ENCODE measurements at regions not wholly inside any gene's neighbourhood (a gene's known extent, or its start where the extent isn't known, plus 50 kb on each side); places are given as distances from the start of the nearest gene placed in this dataset.

DNA sequence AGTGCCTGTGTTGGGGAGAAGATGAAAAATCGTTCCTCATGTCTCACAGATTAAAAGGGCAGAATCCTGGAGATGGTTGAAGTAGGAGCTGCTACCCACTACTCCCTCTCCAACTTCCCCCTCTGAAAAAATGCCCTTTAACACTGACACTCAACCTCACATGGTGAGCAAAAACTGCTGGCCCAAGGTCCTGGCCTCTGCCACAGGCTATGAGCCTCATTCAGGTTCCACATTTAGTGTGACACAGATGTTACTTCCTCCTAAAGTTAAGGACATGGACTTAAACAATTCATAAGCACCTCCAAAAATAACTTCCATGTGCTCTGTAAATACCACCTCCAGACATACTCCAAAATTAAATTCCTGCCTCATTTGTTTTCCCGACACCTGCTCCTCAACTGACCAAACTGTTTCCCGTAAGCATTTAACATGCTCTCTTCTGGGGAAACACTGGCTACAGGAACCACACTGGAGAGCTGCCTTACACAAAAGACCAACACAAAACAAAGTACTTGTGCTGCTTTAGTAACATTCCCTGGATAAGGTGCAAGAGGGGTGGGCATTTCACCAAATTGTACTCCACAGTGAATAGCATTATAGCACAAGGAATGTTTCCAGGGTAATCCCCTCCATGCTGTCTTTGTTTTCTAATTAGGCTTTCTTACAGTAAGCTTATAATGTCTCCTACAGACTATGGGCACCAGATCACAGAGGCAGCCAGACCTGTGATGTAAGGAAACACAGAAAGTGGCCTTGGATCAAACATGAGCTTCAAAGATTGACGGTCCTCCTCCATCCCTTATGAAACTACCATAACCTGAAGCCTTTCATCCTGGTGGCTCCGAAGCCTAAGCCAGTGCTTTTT, 57.0 kb downstream of the PHLDA1 start:
- no peak for DNase-seq (ENCODE audit: low spot score)

DNA sequence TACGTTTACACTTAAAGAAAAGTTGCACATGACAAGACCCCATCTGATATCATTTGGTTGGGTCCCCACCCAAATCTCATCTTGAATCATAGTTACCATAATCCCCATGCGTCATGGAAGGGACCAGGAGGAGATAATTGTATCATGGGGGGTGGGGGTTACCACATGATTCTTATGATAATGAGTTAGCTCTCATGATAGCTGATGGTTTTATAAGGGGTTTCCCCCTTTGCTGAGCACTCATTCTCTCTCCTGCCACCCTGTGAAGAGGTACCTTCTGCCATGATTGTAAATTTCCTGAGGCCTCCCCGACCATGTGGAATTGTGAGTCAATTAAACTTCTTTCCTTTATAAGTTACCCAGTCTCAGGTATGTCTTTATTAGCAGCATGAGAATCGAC, 60.3 kb downstream of the PHLDA1 start:
- no peak for DNase-seq (ENCODE audit: low spot score)

DNA sequence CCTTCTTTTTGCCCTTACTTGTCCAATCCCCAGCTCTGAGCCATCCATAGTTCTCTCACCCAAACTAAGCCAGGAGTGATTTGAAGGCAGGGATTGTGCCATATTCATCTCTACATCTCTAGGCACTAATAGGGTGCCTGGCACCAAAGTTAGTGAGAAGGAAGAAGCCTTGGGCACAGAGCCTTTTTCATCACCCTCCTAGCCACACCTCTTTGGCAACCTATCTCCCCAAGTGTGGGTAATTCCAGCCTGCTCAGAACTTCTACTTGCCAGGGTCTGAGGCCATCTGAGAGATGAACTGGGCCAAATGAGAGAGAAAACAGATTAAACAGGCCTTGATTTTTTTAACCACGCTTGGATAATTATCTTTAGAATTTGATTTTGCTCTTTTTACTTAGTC, 61.3 kb downstream of the PHLDA1 start:
- no peak for DNase-seq (ENCODE audit: low spot score)

DNA sequence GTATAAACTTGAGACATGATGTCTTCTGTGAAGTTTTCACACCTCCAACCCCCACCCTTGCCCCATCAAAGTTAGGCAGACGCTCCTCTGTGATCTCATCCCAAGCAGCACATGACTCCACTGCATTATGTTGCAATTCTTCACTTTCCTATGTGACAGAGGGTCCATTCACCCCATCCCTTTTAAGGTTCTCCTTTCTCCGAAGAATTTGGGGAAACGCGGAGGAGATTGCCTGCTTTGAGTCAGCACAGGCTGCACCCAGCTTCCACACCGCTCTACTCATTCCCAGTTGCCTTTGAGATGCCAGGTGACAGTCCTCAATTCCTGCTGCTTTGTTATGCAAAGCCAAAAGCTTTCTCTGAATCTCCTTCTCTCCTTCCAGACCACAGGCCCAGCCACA, 61.8 kb downstream of the PHLDA1 start:
- DNase-seq (ENCODE audit: low spot score) = no peak

DNA sequence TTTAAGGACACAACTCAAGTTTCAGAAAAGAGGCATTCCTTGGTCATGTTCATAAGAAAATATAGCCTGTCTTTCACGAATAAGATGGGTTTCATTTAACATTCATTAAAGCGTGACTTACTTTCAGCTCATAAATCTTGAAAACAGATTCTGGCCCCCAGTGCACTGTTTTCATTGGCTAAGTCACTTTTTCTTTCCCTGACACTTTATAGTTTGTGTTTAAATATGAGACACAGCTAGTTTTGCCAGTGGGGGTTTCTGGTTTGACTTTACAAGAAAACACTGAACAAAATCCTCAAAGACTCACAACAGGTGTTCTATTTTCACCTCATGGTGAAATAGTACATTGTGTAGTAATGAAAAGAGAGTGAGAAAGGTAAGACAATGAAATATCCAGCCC, 65.9 kb downstream of the PHLDA1 start:
- no peak for DNase-seq (ENCODE audit: low spot score)

DNA sequence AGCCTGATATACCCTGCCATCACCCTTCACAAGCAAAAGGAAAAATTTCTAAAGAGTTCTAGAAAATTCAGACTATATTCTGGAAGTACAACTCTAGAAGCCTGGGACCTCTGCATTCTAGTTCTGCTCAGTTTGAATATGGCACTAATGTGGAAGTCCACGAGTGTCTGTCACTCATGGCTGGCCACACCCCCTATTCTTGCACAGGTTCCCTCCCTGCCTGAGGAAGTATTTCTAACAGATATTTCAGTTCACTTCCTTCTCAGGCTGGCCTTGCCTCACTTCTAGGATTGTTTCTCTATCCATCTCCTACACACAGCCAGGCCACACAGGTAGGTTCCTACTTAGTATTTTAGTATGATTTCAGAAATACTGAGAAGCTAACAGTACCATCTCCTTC, 67.4 kb downstream of the PHLDA1 start:
- DNase-seq (ENCODE audit: low spot score) = no peak

DNA sequence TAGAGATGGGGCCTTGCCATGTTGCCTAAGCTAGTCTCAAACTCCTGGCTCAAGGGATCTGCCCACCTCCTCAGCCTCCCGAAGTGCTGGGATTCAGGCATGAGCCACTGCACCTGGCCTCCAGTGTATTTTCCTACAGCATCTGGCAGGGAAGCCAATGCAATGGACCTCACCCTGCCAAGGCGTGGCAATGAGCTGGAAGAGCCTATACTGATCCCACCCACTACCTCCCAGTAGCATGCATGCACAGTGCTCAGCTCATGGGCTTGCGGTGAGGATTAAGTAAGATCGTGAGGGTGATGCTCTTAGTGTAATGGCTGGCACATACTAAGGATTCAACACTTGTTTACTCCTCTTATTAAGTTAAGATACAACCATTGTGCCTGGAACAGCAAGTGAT, 69.7 kb downstream of the PHLDA1 start:
- DNase-seq (ENCODE audit: low spot score) = no peak

DNA sequence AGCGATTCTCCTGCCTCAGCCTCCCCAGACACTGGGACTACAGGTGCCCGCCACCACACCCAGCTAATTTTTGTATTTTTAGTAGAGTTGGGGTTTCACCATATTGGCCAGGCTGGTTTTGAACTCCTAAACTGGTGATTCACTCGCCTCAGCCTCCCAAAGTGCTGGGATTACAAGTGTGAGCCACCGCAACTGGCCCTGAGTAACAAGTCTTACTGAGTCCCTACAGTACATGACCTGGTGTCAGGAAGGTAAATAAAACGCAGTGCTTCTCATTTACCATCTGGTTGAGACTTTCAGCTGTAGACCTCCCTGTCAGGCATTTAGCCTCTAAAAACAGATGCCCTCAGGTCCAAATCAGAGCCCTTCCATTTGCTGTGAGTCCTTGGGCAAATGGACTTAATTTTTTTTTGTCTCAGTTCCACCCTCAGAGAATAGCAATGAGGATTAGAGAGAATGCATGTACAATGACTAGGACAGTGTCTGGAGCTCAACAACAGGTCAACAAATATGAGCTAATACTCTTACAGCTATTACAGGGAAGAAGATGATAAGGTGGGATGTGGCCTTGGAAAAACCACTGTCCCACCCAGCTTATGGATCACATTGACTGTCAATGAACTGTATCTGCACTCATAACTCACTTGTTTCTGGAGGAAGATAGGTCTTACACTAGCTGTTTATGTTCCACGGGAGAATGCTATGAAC, 70.5 kb downstream of the PHLDA1 start:
- DNase-seq (ENCODE audit: low spot score) = no peak

DNA sequence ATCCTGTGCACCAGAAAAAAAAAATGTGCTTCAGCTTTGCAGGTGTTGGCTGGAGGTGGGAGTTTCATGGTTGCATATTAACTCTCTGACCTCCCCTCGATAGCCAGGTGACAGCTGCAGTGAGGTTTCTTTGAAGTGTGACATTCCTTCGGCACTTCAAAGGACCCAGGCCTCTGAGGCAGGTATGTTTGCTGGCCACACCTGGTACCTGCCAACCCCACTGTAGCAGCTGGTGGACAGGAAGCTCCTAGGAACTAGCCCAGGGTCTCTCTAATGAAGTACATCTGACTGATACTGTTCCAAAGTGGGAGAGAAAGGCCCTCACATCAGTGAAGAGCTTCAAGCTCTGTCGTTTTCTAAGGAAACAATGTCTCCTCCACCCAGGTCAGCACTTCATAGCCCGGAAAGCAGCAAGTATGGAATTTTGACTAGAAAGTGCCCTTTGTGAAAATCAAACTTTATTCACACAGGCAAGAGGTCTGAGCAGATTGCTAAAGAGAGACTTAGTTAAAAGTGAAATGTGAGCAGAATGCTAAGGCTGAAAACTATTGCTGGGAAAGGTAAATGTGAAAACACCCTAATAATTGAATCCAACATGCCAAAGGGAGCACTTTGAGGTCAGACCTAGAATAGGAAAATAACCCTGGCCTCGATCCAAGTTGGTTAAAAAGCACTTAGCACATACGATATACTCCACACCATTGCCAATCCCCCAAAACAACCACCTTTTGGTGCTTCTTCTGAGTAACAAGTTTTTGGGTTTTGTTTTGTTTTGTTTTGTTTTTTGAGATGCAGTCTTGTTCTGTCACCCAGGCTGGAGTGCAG, 71.3 kb downstream of the PHLDA1 start:
- no peak for DNase-seq (ENCODE audit: low spot score)

DNA sequence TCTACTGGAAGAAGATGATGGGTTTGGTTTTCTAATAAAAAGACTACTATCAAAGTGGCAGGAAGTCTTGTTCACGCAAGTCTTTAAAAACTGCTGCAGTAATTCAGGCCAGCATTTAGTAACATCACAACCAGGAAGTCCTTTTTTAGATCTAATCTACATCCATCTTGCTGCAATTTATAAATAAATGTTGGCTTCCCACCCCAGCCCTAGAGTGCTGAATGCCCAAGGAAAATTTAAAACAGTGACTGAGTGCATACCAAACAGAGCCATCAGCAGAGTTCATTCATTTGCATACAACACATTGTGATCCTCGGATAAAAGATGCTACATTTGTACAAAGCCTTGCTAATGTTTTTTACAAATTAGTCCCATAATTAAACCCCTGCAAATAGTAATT, 72.1 kb downstream of the PHLDA1 start:
- DNase-seq (ENCODE audit: low spot score) = no peak

DNA sequence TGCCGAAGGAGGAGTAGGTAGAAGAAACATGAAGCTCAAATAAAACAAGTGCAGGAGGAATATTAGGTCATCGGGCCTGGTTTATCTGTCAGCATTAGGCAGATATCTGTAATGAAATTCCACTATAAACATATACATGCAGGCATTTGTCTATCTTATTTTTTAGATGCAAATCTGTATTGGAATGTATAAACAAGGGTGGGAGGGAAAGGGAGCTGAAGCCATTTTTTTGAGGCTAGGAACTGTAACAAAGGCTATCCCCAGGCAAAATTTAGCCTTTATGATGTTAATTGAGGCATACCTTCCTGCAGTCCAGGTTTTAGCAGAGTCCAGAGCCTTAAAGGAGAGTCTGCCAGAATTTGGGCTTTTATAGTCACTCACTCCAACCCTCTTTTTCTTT, 72.5 kb downstream of the PHLDA1 start:
- DNase-seq (ENCODE audit: low spot score) = no peak

DNA sequence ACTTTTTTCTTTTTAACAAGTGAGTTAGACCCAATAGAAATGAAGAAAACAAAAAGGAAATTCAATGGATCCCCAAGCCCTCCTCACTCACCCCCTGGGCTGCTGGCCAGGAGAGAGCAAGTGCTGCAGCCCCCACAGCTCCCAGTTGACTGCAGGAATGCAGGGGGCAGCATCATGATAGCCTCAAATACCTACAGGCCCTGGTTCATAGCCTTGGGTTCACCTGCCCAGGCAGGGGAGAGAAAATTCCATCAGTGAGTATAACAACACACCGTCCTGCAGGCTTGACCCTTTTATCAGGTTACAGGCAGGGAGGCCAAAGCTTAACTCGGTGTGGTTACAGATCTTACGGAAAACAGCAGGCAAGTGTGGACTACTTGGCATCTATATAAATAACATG, 76.3 kb downstream of the PHLDA1 start:
- no peak for DNase-seq (ENCODE audit: low spot score)

DNA sequence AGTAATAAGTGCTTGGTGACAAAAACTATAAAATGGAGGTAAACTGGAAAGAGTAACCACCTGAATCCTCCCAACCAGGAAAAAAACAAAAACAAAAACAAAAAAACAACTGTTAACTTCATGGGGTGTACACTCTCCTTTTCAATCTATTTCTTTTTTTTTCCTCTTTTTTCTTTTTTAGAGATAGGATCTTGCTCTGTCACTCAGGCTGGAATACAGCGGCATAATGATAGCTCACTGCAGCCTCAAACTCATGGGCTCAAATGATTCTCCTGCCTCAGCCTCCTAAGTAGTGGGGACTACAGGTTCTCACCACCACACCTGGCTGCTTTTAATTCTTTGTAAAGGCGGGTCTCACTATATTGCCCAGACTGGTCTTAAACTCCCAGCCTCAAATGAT, 76.8 kb downstream of the PHLDA1 start:
- DNase-seq (ENCODE audit: low spot score) = no peak

DNA sequence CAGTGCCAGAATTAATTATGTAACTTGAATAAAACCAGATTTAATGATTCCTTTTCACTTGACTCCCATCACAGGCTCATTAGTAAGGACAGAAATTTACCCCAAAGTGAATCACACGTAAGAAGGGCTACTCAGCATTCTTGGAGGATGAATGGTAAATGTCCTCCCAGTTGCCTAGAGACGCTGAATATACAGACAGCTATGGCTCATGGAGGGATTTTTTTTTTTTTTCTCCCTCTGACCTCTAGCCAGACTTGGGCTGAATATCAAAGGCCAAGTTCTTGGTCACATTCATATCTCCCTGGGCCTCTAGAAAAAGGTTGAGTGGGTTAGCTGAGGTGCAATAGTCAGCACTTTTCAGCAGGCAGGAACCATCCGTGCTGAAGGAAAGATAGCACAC, 77.5 kb downstream of the PHLDA1 start:
- DNase-seq (ENCODE audit: low spot score) = no peak

DNA sequence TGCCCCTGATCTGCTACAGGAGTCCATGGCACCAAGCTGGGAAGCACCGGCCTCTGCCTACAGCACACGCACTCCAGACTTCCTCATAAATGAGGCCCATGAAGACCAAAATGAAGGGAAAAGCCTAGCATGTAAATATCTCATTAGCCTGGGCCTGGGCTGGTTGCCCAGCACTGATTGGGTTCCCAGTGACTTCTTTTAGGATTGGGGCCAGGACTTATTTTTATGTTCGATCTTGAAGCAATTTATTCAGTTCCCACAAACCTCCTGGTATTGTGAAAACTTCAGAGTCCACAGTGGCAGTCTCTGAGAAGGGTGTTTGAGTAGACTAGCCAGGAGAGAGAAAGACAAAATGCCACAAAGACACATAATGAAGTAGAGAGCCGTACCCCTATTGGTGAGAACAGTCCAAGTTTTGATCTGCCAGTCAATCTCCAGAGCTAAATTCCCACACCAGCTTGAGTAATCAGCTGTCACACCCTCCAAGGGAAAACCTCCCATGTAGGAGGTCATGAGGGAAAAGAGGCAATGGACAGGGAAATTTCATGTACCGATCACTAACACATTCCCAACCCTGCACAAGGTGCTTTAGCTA, 78.2 kb downstream of the PHLDA1 start:
- no peak for DNase-seq (ENCODE audit: low spot score)

DNA sequence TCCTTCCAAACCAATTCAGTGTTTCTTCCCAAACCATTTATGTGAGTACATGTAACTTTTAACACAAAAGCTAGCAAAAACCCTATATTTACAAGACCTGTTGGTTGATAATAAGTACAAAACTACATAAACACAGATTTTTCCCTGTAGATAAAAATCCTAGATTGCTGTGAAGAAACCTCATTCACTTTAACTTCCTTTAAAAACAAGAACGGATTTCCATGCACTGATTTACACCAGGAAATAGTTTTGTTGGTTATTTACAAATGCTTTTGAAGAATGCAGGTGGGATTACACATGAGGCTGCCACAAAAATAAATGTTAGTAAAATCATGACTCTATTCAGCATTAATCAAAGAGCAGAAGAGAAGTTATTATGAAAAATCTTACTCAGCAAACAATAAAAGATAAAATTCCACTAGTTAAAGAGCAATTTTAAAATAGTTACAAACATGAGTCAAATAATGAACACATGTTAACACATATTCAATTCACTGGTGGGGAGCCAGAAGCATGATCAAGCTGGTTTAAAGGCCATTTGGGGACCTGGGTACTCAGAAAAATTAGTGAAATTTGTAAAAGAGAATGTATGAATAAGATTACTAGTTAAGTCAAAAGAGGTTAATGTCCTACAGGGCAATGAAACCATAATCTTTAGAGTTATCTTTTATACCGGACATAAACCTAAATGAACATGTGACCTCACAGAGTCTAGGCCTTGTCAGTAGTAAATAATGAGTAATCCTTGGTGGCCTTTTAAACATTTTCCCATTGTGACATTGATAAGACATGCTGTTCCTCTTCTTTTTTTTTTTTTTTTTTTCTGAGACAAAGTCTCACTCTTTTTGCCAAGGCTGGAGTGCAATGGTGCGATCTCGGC, 79.9 kb downstream of the PHLDA1 start:
- no peak for DNase-seq (ENCODE audit: low spot score)

DNA sequence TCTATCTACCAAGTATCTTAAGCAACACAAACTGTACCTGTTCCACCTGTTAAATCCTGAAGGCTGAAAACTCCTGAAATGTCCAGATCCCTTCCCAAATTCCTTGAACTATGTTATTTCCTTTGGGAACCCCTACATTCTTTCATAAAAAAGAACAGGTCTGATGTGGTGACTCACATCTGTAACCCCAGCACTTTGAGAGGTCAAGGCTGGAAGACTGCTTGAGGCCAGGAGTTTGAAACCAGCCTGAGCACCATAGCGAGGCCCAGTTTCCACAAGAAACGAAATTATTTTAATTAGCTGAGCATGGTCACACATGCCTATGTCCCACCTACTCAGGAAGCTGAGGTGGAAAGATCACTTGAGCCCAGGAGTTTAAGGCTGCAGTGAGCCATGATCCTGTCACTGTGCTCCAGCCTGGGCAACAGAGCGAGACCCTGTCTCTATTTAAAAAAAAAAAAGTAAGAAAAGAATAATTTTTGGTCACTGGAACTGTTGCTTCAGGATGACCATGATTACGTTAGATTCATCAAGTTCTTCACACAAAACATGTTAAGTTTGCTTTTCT, 84.3 kb downstream of the PHLDA1 start:
- no peak for DNase-seq (ENCODE audit: low spot score)

DNA sequence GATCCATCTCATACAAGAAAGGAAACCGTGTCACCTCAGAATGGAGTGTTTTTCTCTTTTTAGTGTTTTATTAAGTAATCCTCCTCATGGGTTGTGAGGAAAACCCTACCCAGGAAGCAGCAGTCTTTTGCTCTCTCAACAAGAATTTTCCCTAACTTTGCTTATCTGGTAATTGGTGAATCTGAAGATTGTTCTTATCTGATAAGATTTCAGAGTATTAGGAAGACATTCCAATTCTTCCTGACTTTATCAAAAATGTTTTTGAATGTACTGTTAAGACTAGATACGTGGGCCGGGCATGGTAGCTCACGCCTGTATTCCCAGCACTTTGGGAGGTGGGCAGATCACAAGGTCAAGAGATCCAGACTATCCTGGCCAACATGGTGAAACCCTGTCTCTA, 86.0 kb downstream of the PHLDA1 start:
- no peak for DNase-seq (ENCODE audit: low spot score)

DNA sequence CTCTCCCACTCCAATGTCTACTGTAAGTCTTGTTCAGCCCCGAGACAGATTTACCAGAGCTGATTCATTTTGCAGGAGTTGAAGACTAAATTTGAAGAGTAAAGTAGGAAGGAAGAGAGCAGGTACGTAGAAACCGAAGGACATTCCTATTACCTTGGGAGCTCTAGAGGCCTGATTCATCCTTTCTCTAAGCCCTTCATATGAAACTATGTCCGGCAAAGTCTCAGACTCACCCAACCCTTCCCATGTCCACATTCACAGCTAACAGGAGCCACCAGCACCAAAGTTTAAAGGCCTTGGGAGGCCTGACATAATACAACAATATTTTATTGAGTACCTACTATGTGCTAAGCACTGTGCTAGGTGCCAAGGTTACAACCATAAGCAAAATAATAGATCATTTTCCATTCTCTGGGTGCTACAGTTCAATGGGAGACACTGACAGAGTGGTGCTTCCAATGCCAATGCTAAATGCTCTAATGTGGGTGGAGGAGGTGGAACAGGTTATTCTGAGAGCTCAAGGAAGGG, 86.6 kb downstream of the PHLDA1 start:
- DNase-seq (ENCODE audit: low spot score) = no peak

DNA sequence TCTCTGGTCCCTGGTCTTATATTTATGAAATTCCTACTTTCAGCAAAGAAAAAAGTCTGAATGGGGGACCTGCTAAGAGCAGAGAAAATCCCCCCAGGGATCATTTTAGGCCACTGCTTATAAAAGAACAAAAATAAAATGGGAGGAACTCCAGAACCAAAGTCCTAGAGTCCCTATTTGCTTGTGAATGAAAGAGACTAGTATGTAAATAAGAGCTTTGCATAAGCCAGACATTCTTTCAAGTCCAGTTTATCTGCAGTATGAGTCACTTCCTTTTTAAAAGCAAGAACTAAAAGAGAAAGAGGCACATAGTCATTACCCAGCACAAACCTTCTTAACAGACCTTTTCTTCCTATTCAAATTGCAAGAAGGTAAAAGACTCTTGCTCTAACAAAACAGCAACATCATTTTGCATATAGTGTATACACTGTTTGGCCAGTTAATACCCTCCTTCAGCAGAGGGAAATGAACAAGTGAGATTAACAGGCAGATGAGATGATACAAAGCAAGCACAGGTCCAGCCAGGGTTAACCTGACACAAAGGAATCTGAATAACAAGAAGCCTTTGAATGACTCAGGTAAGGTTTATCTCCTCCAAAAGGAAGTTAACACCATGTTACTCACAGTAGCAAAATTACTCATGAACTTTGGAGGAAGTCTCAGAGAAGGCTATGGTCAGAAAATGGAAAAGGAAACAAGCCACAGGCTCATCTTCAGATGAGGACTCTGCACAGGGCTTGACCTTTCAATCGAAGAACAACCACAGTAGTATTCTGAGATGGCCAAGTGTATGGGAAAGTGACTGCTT, 87.3 kb downstream of the PHLDA1 start:
- no peak for DNase-seq (ENCODE audit: low spot score)
